Skin epidermis (tissue), 12 donors: ENCODE measurements at regions not wholly inside any gene's neighbourhood (a gene's known extent, or its start where the extent isn't known, plus 50 kb on each side); places are given as distances from the start of the nearest gene placed in this dataset.
"Not testable (repeated sequence)": the region's sequence is repeated elsewhere in the genome, so short reads cannot be mapped to it uniquely, and the experiment has no call there.

Experiments
- H3K27ac ChIP-seq, 21 experiments: fragments of 200-600 bp; sonication (generic) in 11 of 21; one replicate each; pipeline ENCODE4 v1.5.0; 2020; ENCODE audit warnings: mild to moderate bottlenecking in 3 of 21, inconsistent platforms in 2 of 21, moderate library complexity in 2 of 21
- H3K4me3 ChIP-seq, 7 experiments: fragments of 200-600 bp; sonication (generic) in 2 of 7; one replicate each; pipeline ENCODE4 v1.5.0; 2020; ENCODE audit warnings: inconsistent platforms in 2 of 7, mild to moderate bottlenecking in 2 of 7, moderate library complexity in 1 of 7

DNA sequence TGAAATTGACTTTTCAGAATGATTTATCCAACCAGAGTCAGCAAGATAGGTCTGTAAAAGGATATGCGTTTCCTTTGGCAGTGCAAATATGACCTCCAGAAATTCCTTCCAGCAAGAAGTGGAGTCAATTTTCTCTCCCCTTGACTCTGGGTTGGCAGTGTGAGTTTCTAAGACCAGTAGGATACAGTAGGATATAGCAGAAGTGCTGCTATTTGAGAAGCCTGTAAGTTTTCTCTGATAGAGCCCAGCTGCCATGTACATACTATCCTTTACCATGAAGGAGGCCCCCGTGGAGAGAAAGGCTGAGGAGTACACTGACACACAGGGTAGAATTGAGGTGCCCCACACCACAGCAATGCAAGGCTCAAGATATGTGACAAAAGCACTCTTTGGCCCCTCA lies 409.1 kb upstream of the PDZRN3 start:
- H3K4me3 ChIP-seq: no peak overlapping the region
- H3K27ac ChIP-seq: no peak overlapping the region

GRCh38 chr3:74033381-74033780 lies 408.6 kb upstream of the PDZRN3 start:
- Histone ChIP-seq H3K4me3 (no peak overlapping the region), H3K27ac (no peak overlapping the region)

DNA sequence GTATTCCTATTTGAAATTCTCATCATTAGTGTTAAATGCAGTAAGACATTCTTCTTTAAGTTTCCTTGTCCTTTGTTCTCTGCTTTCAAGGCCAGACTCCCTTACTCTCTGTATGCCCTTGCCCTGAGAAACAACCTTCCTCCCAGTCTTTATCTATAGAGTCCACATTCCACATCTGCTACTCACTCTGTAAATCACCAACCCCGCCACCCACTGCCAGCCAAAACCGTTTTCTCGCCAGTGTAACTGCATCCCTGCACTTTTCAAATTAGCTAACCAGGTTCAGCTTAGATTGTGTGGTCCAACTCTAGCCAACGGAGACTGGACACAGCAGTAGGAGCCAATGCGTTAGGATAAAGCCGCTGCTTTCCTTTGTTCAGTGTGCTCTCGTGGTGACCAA lies 402.4 kb upstream of the PDZRN3 start:
- H3K4me3 ChIP-seq: no peak overlapping the region
- H3K27ac ChIP-seq: no peak overlapping the region

- H3K27ac ChIP-seq: no peak overlapping the region
- H3K4me3 ChIP-seq: no peak overlapping the region
These were observed 398.7 kb upstream of the PDZRN3 start for GRCh38 chr3:74023395-74023794.

- Histone ChIP-seq H3K27ac (no peak overlapping the region), H3K4me3 (no peak overlapping the region)
These were observed 396.7 kb upstream of the PDZRN3 start for GRCh38 chr3:74021449-74021848.

DNA sequence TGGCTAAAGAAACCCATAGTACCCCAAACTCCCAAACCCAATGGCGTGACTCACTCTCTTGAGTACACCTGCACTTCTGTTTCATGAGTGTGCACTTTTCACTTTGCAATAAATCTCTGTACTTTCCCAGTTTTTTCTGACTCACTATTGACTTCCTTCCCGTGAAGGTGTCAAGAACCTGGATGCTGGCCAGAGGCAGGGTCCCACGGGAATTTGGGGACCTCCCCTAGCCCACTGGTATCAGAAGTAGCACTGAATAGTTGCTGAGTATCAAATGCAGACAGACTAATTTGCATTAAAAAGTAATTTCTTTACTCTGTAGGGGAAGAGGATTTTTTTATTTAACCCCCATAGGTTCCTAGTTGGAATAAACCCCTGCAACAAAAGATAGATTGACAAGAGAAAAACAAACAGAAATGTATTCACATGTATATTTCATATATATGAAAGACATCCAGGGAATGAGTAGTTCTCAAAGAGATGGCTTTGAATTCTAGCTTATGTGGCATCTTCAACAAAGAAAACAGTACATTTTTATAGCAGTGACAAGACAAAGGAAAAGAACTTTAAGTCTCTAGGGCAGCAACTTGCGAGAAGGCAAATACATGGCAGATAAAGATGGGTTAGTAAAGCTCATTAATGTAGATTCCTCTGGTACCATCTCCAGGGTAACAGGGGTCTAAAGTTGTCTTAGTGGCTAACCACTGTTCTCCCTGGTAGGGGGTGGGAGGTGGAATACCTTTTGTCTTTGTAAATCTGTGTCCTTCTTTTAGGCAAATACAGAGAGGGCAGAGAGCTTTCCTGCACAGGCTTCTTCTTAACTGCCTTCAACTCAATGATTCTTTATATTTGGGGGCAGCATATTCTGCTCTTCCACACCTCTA lies 385.5 kb upstream of the PDZRN3 start:
- Histone ChIP-seq H3K4me3 (no peak overlapping the region), H3K27ac (no peak overlapping the region)

DNA sequence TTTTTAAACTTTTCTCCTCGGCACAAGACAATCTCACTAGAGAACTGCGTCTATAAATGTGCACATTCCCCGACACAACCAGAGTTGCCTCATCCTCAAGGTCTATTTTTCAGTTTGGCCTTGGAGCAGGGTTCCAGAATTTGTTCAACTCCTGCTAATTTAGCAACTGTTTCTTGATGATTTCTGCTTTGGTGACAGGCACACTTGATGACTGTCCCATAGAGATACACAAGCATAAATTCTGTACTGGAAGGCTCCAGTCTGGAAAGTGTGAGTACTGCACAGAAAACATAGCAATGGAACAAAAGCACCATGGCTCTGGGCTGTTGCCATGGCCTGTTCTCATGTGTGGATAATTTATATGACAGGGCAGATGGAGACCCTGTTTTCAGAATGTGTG lies 379.6 kb upstream of the PDZRN3 start:
- H3K27ac ChIP-seq: no peak overlapping the region

GRCh38 chr3:74003734-74004133 lies 379.0 kb upstream of the PDZRN3 start:
- no peak overlapping the region for H3K4me3 ChIP-seq
- H3K27ac ChIP-seq: no peak overlapping the region

More for the DNA sequence above, 379.6 kb upstream of the PDZRN3 start:
- H3K4me3 ChIP-seq: no peak overlapping the region

- Histone ChIP-seq H3K27ac (no peak overlapping the region), H3K4me3 (no peak overlapping the region)
These were observed 376.7 kb upstream of the PDZRN3 start for GRCh38 chr3:74001436-74001835.

GRCh38 chr3:74000725-74001124 lies 376.0 kb upstream of the PDZRN3 start:
- no peak overlapping the region for H3K27ac ChIP-seq

GRCh38 chr3:73999501-73999900 lies 374.8 kb upstream of the PDZRN3 start:
- H3K4me3 ChIP-seq: no peak overlapping the region
- no peak overlapping the region for H3K27ac ChIP-seq

More at GRCh38 chr3:74000725-74001124, 376.0 kb upstream of the PDZRN3 start:
- no peak overlapping the region for H3K4me3 ChIP-seq

DNA sequence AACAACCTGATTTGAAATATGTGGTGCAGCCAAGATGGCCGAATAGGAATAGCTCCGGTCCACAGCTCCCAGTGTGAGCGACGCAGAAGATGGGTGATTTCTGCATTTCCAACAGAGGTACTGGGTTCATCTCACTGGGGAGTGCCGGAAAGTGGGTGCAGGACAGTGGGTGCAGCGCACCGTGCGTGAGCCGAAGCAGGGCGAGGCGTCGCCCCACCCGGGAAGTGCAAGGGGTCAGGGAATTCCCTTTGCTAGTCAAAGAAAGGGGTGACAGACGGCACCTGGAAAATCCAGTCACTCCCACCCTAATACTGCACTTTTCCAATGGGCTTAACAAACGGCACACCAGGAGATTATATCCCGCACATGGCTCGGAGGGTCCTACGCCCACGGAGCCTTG lies 365.9 kb upstream of the PDZRN3 start:
- H3K27ac ChIP-seq, H3K4me3 ChIP-seq: not testable (repeated sequence)

- Histone ChIP-seq H3K4me3 (no peak overlapping the region), H3K27ac (no peak overlapping the region)
These were observed 342.0 kb upstream of the PDZRN3 start for GRCh38 chr3:73966733-73967132.

DNA sequence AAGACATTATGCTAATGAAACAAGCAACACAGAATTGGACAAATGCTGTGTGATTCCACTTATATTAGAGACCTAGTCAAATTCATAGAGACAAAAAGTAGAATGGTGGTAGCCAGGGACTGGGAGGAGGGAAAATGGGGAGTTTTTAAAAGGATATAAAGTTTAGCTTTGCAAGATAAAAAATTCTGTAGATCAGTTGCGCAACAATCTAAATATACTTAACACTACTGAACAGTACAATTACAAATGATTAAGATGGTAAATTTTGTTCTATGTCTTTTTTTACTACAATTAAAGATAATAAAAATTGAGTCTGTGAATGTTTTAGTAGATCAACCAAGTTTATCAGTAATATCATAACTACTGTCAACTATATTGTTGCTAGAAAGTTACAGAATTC lies 340.1 kb upstream of the PDZRN3 start:
- Histone ChIP-seq H3K4me3 (no peak overlapping the region), H3K27ac (no peak overlapping the region)

GRCh38 chr3:73955494-73956070 lies 330.8 kb upstream of the PDZRN3 start:
- no peak overlapping the region for H3K4me3 ChIP-seq
- H3K27ac ChIP-seq: no peak overlapping the region

- Histone ChIP-seq H3K27ac (no peak overlapping the region), H3K4me3 (no peak overlapping the region)
These were observed 329.8 kb upstream of the PDZRN3 start for GRCh38 chr3:73954506-73954905.

- no peak overlapping the region for H3K27ac ChIP-seq
- H3K4me3 ChIP-seq: no peak overlapping the region
These were observed 328.0 kb upstream of the PDZRN3 start for GRCh38 chr3:73952781-73953180.

DNA sequence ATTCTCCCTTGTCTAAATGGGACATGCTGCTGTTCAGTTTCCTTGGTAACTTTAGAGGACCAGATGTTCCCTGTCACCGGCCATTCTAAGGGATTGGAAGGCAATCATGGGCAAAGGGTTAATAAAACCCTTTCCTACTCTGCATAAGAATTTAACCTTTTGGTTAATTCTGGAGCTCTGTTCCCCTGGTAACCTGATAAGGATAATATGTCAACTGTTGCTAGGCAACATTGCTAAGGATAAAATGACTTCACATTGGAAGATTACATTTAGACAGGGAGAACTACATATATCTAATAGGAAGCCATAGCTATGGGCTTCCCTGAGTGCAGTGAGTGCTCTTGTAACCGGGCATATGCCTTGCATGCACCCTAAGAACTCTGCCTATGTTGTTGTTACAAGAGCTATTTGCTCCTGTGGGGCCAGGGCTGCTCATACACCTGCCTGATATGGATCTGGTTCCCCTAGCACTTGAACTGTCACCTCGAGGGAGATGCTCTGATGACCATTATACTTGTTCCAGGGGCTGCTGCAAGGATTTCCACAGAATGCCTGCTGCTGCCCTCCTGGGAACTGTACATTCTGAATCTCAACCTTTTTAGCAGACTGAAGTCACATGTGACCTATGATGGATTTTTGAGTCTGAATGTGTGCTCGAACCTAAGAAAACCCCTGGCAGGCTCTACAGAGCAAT lies 326.3 kb upstream of the PDZRN3 start:
- Histone ChIP-seq H3K27ac (no peak overlapping the region), H3K4me3 (no peak overlapping the region)

- H3K4me3 ChIP-seq: no peak overlapping the region
- no peak overlapping the region for H3K27ac ChIP-seq
These were observed 320.8 kb upstream of the PDZRN3 start for GRCh38 chr3:73945541-73945940.

DNA sequence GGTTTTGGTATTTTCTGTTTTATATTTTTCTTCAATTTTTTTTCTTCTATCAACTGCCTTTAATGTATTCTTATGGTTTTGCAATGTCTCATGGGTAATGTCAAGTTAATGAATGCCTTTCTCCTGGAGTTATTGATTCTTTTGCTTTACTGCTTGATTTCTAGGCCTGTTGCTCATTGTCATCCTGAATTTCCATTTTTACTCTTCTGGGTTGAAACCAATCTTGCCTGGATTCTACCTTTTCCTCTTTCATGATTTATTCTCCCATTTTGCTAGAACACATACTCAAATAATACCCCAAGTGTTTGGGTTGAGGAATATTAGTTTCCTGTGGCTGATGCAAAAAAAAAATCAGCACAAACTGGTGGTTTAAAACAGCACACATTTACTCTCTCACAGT lies 315.2 kb upstream of the PDZRN3 start:
- Histone ChIP-seq H3K4me3 (no peak overlapping the region), H3K27ac (no peak overlapping the region)

GRCh38 chr3:73933585-73933984 lies 308.8 kb upstream of the PDZRN3 start:
- H3K27ac ChIP-seq: no peak overlapping the region
- H3K4me3 ChIP-seq: no peak overlapping the region
